Body of pancreas (tissue), 4 donors: ENCODE measurements at regions not wholly inside any gene's neighbourhood (a gene's known extent, or its start where the extent isn't known, plus 50 kb on each side); places are given as distances from the start of the nearest gene placed in this dataset.

Source experiments
- ATAC-seq: fragments of 150-250 bp; one replicate; pipeline ENCODE4 v1.9.1; 2016
- DNase-seq, 4 donors: peaks; one replicate each; pipeline ENCODE4 v3.0.0-alpha.2; 2019
- H3K27ac ChIP-seq, 4 donors: fragments of 200-600 bp; sonication (generic); 1 replicate in 3 of 4; 2 replicates in 1 of 4; pipeline versions ENCODE4 v1.5.1 to v1.6.1; 2016 to 2019; ENCODE audit warnings: mild to moderate bottlenecking in 1 of 4, mixed read lengths in 1 of 4, moderate library complexity in 1 of 4
- H3K27me3 ChIP-seq, 2 donors: fragments of 200-600 bp; sonication (generic); one replicate each; pipeline ENCODE4 v1.6.0; 2016; ENCODE audit warnings: mild to moderate bottlenecking in 1 of 2
- H3K36me3 ChIP-seq, 2 donors: fragments of 200-600 bp; sonication (generic); replicated peaks in 1 of 2; 2 replicates each; pipeline ENCODE4 v1.5.1; 2016; ENCODE audit warnings: low read depth in 2 of 2; ENCODE audit not compliant: insufficient read depth in 1 of 2
- H3K4me1 ChIP-seq: fragments of 200-600 bp; sonication (generic); one replicate; pipeline ENCODE4 v1.6.0; 2016
- H3K4me3 ChIP-seq, 2 donors: fragments of 200-600 bp; sonication (generic); 1 replicate in 1 of 2; 2 replicates in 1 of 2; pipeline ENCODE4 v1.5.1; 2016 to 2019
- H3K9me3 ChIP-seq, 3 donors: fragments of 200-600 bp; sonication (generic); 1 replicate in 2 of 3; 2 replicates in 1 of 3; pipeline ENCODE4 v1.5.1; 2016
- CTCF ChIP-seq, 7 experiments: fragments of 450-650 bp in 4 of 7; fragments of 200-600 bp in 3 of 7; sonication (generic) in 3 of 7; IDR thresholded peaks; one replicate each; pipeline ENCODE4 v1.5.1; 2016 to 2019; ENCODE audit warnings: antibody characterized with exemption in 7 of 7
- POLR2A ChIP-seq, 3 donors: fragments of 450-650 bp; IDR thresholded peaks; one replicate each; pipeline ENCODE4 v1.6.1; 2016; ENCODE audit warnings: antibody characterized with exemption in 3 of 3, mild to moderate bottlenecking in 2 of 3
- WGBS, 2 donors: methylation state at CpG; one replicate each; pipeline ENCODE4 v1.1.5; 2017; 5-methylcytosine and 5-hydroxymethylcytosine counted together
- intact Hi-C: fragments of 100-400 bp; cut with DNase I; formaldehyde crosslinking; loops from one replicate; pipeline ENCODE4 v1.15.1; 2023

- no peak for DNase-seq
- H3K27me3 ChIP-seq: no peaks in the 10 kb centered on the region
- H3K9me3 ChIP-seq: no peaks in the 10 kb centered on the region
- TF ChIP-seq POLR2A (IDR thresholded peaks at IDR 0.05): no peak
- TF ChIP-seq CTCF (IDR thresholded peaks at IDR 0.05): peak in 2 of 7 experiments; percentile 26 to 34
- ATAC-seq: no peak
- intact Hi-C loops: no loop called here
- H3K36me3 ChIP-seq: no peaks in the 10 kb centered on the region
- H3K4me1 ChIP-seq: peaks cover 9% of the 10 kb centered on the region
- no peak overlapping the region for H3K27ac ChIP-seq
- WGBS, 2 donors: 76% methylated on average over 4 of the region's 4 CpGs
- no peak overlapping the region for H3K4me3 ChIP-seq
These were observed 79.1 kb upstream of the LMO3 start for GRCh38 chr12:16685107-16685506.

GRCh38 chr12:16681196-16681595, 75.2 kb upstream of the LMO3 start:
- Histone ChIP-seq H3K36me3 (no peaks in the 10 kb centered on the region), H3K27me3 (no peaks in the 10 kb centered on the region), H3K9me3 (no peaks in the 10 kb centered on the region), H3K4me1 (peaks cover 6% of the 10 kb centered on the region), H3K4me3 (no peak overlapping the region), H3K27ac (no peak overlapping the region)
- ATAC-seq (no peak), DNase-seq (no peak)
- intact Hi-C loops: no loop called here
- TF ChIP-seq POLR2A (IDR thresholded peaks at IDR 0.05): no peak
- TF ChIP-seq CTCF (IDR thresholded peaks at IDR 0.05): no peak

GRCh38 chr12:16675438-16675837, 69.5 kb upstream of the LMO3 start:
- Histone ChIP-seq H3K27ac (no peak overlapping the region), H3K9me3 (no peaks in the 10 kb centered on the region), H3K36me3 (no peaks in the 10 kb centered on the region), H3K27me3 (no peaks in the 10 kb centered on the region), H3K4me1 (no peaks in the 10 kb centered on the region), H3K4me3 (no peak overlapping the region)
- TF ChIP-seq POLR2A (IDR thresholded peaks at IDR 0.05) (no peak), CTCF (IDR thresholded peaks at IDR 0.05) (no peak)
- WGBS, 2 donors: 44 to 53% methylated on average over 3 of the region's 3 CpGs
- ATAC-seq: no peak
- intact Hi-C loops: no loop called here
- DNase-seq: no peak

GRCh38 chr12:16674885-16675284, 68.9 kb upstream of the LMO3 start:
- Histone ChIP-seq H3K27me3 (no peaks in the 10 kb centered on the region), H3K4me3 (no peak overlapping the region), H3K9me3 (no peaks in the 10 kb centered on the region), H3K27ac (no peak overlapping the region), H3K36me3 (no peaks in the 10 kb centered on the region), H3K4me1 (no peaks in the 10 kb centered on the region)
- WGBS, 2 donors: 32 to 44% methylated on average over 2 of the region's 2 CpGs
- TF ChIP-seq POLR2A (IDR thresholded peaks at IDR 0.05): no peak
- no peak for TF ChIP-seq CTCF (IDR thresholded peaks at IDR 0.05)
- intact Hi-C loops: no loop called here
- DNase-seq: no peak
- no peak for ATAC-seq

- TF ChIP-seq POLR2A (IDR thresholded peaks at IDR 0.05): no peak
- TF ChIP-seq CTCF (IDR thresholded peaks at IDR 0.05): no peak
- WGBS, 2 donors: 73 to 75% methylated on average over 2 of the region's 2 CpGs
- H3K27ac ChIP-seq: no peak overlapping the region
- intact Hi-C loops: no loop called here
- no peak for ATAC-seq
- no peaks in the 10 kb centered on the region for H3K27me3 ChIP-seq
- H3K9me3 ChIP-seq: no peaks in the 10 kb centered on the region
- DNase-seq: no peak
- H3K36me3 ChIP-seq: no peaks in the 10 kb centered on the region
- no peak overlapping the region for H3K4me3 ChIP-seq
- no peaks in the 10 kb centered on the region for H3K4me1 ChIP-seq
These were observed 64.6 kb upstream of the LMO3 start for GRCh38 chr12:16670456-16671050.
